HFFc6 (cell line): ENCODE measurements at regions not wholly inside any gene's neighbourhood (a gene's known extent, or its start where the extent isn't known, plus 50 kb on each side); places are given as distances from the start of the nearest gene placed in this dataset.

ENCODE experiments used
- DNase-seq: peaks from one replicate; pipeline ENCODE4 v3.0.0-alpha.2; 2018
- H3K27ac Mint-ChIP-seq: 2 replicates; pipeline ENCODE4 v1.8.0; 2020; ENCODE audit warnings: mild to moderate bottlenecking, mixed read lengths
- H3K27me3 Mint-ChIP-seq: 2 replicates; pipeline ENCODE4 v1.8.0; 2021; ENCODE audit warnings: mild to moderate bottlenecking, moderate library complexity, mixed read lengths; ENCODE audit not compliant: insufficient read depth
- H3K36me3 Mint-ChIP-seq: 2 replicates; pipeline ENCODE4 v1.8.0; 2021; ENCODE audit warnings: low read depth, mixed read lengths
- H3K4me1 Mint-ChIP-seq: 2 replicates; pipeline ENCODE4 v1.8.0; 2020; ENCODE audit warnings: low read depth, mixed read lengths
- H3K4me3 Mint-ChIP-seq: 2 replicates; pipeline ENCODE4 v1.8.0; 2020; ENCODE audit warnings: mild to moderate bottlenecking, moderate library complexity, mixed read lengths
- H3K9me3 Mint-ChIP-seq: 2 replicates; pipeline ENCODE4 v1.8.0; 2020; ENCODE audit warnings: mild to moderate bottlenecking, mixed read lengths
- CTCF ChIP-seq: fragments of 200-600 bp; sonication (generic); IDR thresholded peaks from 2 replicates; pipeline ENCODE4 v1.5.0; 2021; ENCODE audit warnings: antibody characterized with exemption, mild to moderate bottlenecking

DNA sequence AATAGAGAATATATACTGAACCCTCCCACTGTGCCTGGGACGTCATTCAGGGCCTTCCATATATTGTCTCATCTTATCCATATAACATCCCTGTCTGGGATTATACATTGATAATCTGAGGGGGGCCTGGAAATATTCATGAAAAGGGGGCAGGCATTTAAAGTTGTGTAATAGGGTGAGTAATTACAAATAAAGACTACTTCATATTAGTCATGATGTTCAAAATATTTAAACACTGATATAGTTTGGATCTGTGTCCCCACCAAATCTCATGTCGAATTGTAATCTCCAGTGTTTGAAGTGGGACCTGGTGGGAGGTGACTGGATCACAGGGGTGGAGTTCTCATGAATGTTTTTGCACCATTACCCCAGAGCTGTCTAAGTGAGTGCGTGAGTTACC is 97.8 kb downstream of the AQP9 start:
- Mint-ChIP-seq H3K4me3 (no peak overlapping the region), H3K27me3 (peaks cover 15% of the 10 kb centered on the region), H3K27ac (no peak overlapping the region), H3K36me3 (no peaks in the 10 kb centered on the region), H3K9me3 (no peaks in the 10 kb centered on the region), H3K4me1 (peaks cover 13% of the 10 kb centered on the region)
- no peak for TF ChIP-seq CTCF
- no peak for DNase-seq

DNA sequence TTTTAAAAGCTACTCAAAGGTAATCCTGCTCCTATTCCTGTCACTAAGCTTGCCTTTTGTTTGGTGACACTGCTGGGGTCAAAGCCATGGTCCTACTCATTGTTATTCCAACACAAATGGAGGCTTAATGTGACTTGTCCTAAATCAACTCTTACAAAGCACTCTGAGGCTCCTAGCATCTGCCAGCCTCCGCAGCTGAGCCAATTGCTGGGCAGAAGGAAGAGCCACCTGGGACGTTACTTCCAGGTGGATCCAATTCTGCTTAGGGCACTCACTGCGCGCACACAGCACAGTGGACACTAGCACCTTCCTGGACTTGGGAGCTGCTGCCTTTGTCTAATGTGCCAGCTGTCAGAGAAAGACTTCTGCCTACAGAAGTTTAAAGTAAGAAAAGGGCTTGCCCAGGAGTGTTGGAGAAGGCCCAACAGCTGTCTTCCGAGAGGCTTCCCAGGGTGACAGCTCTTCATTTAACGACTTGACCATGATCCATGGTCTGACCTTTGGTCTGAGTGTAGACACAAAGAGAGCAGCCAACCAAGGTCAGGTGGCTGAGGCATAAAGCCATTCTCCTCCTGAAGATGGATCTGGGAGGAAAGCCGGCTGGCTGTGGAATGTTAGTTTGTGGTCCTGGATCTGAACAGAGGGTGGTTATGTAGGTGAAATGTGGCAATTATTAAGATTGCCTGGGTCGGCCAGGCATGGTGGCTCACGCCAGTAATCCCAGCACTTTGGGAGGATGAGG is 102.2 kb downstream of the AQP9 start:
- no peak overlapping the region for H3K4me3 Mint-ChIP-seq
- peaks cover 13% of the 10 kb centered on the region for H3K27me3 Mint-ChIP-seq
- H3K4me1 Mint-ChIP-seq = peaks cover 6% of the 10 kb centered on the region; the same call in 1 of the 2 replicates
- TF ChIP-seq CTCF = no peak
- DNase-seq = no peak
- H3K36me3 Mint-ChIP-seq = no peaks in the 10 kb centered on the region
- H3K27ac Mint-ChIP-seq = no peak overlapping the region
- no peaks in the 10 kb centered on the region for H3K9me3 Mint-ChIP-seq

DNA sequence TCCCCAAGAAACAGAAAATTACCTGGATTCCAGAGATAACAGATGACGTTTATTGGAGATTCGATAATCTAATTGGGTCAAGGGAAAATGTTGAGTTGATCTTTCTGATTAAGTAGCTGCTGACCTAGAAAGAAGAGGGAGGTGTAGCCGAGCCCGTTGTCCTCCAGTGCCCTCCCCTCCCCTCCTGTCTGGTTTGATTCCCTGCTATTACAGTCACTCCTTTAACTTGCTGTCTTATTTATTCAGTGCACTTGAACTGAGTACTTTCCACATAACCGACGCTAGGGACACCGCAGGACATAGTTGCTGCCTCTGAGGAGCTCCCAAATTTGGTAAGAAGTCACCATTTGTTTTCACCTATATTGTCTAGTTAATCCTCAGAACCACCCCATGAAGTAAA is 103.7 kb downstream of the AQP9 start:
- Mint-ChIP-seq H3K4me3 (no peak overlapping the region), H3K27me3 (peaks cover 20% of the 10 kb centered on the region), H3K9me3 (no peaks in the 10 kb centered on the region), H3K4me1 (no peaks in the 10 kb centered on the region), H3K27ac (no peak overlapping the region), H3K36me3 (no peaks in the 10 kb centered on the region)
- peak; percentile 8 for DNase-seq
- peak; percentile 10; the same call in 1 of the 2 replicates for TF ChIP-seq CTCF

- H3K36me3 Mint-ChIP-seq = no peaks in the 10 kb centered on the region
- H3K27ac Mint-ChIP-seq = no peak overlapping the region
Measured at GRCh38 chr15:58243070-58243469, 104.9 kb downstream of the AQP9 start.

GRCh38 chr15:58244536-58244935 is 106.4 kb downstream of the AQP9 start:
- no peak for TF ChIP-seq CTCF
- Mint-ChIP-seq H3K4me3 (no peak overlapping the region), H3K27ac (no peak overlapping the region), H3K4me1 (no peaks in the 10 kb centered on the region), H3K36me3 (no peaks in the 10 kb centered on the region), H3K9me3 (no peaks in the 10 kb centered on the region), H3K27me3 (peaks cover 31% of the 10 kb centered on the region)
- DNase-seq = no peak

More at GRCh38 chr15:58243070-58243469, 104.9 kb downstream of the AQP9 start:
- Mint-ChIP-seq H3K9me3 (no peaks in the 10 kb centered on the region), H3K4me3 (no peak overlapping the region), H3K4me1 (no peaks in the 10 kb centered on the region), H3K27me3 (peaks cover 21% of the 10 kb centered on the region)
- no peak for DNase-seq
- no peak for TF ChIP-seq CTCF
